BLaER1 (cell line): ENCODE measurements at regions not wholly inside any gene's neighbourhood (a gene's known extent, or its start where the extent isn't known, plus 50 kb on each side); places are given as distances from the start of the nearest gene placed in this dataset.
"Not testable (repeated sequence)": the region's sequence is repeated elsewhere in the genome, so short reads cannot be mapped to it uniquely, and the experiment has no call there.

ENCODE experiments used
- H3K27ac ChIP-seq: shearing (Covaris generic); formaldehyde crosslinking; 2 replicates; pipeline ENCODE4 v1.8.1; 2022
- H3K27me3 ChIP-seq: shearing (Covaris generic); formaldehyde crosslinking; 2 replicates; pipeline ENCODE4 v1.8.1; 2022
- H3K36me3 ChIP-seq: shearing (Covaris generic); formaldehyde crosslinking; 2 replicates; pipeline ENCODE4 v1.8.1; 2022
- H3K4me1 ChIP-seq: shearing (Covaris generic); formaldehyde crosslinking; 2 replicates; pipeline ENCODE4 v1.8.1; 2022
- H3K4me2 ChIP-seq: shearing (Covaris generic); formaldehyde crosslinking; 2 replicates; pipeline ENCODE4 v1.8.1; 2022
- H3K4me3 ChIP-seq: shearing (Covaris generic); formaldehyde crosslinking; 2 replicates; pipeline ENCODE4 v1.8.1; 2022
- H3K9ac ChIP-seq: shearing (Covaris generic); formaldehyde crosslinking; 2 replicates; pipeline ENCODE4 v1.8.1; 2022
- H3K9me3 ChIP-seq: shearing (Covaris generic); formaldehyde crosslinking; 2 replicates; pipeline ENCODE4 v1.8.1; 2022
- H4K20me1 ChIP-seq: shearing (Covaris generic); formaldehyde crosslinking; 2 replicates; pipeline ENCODE4 v1.8.1; 2022
- Cebpa-rat ChIP-seq: shearing (Covaris generic); IDR thresholded peaks from 2 replicates; pipeline ENCODE4 v1.8.1; 2022

- H3K4me3 ChIP-seq = no peak overlapping the region
- no peak for TF ChIP-seq Cebpa-rat
- H3K9ac ChIP-seq = no peak overlapping the region
- no peaks in the 10 kb centered on the region for H3K27me3 ChIP-seq
- H3K9me3 ChIP-seq = no peaks in the 10 kb centered on the region
- no peak overlapping the region for H3K27ac ChIP-seq
- H4K20me1 ChIP-seq = no peaks in the 10 kb centered on the region
- no peak overlapping the region for H3K4me2 ChIP-seq
- no peaks in the 10 kb centered on the region for H3K36me3 ChIP-seq
- no peaks in the 10 kb centered on the region for H3K4me1 ChIP-seq
These were observed 228.2 kb upstream of the KCNK2 start for GRCh38 chr1:214854126-214854875.

DNA sequence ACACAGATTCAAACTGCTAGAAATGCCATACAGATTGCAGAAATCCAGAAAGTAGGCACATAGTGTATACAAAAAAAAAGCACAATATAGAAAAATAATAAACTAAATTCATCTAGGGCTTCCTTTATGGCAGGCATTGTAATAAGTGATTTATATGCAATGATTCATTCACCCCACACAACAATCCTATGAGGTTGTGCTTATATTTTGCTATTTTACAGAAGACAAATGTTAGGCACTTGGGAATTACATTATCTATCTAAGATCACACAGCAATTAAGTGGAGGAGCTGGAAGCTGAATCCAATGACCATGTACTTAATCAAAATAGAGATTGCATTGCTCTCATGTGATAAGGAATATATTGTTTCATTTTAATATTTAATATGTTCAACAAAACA, 225.7 kb upstream of the KCNK2 start:
- no peaks in the 10 kb centered on the region for H3K36me3 ChIP-seq
- no peaks in the 10 kb centered on the region for H3K9me3 ChIP-seq
- no peak for TF ChIP-seq Cebpa-rat
- no peak overlapping the region for H3K9ac ChIP-seq
- no peak overlapping the region for H3K4me3 ChIP-seq
- H3K4me2 ChIP-seq = no peak overlapping the region
- H4K20me1 ChIP-seq = no peaks in the 10 kb centered on the region
- H3K27ac ChIP-seq = no peak overlapping the region
- no peaks in the 10 kb centered on the region for H3K27me3 ChIP-seq
- no peaks in the 10 kb centered on the region for H3K4me1 ChIP-seq

GRCh38 chr1:214857716-214858115, 224.8 kb upstream of the KCNK2 start:
- Histone ChIP-seq H3K4me3 (no peak overlapping the region), H3K4me2 (no peak overlapping the region), H4K20me1 (no peaks in the 10 kb centered on the region), H3K9me3 (no peaks in the 10 kb centered on the region), H3K4me1 (no peaks in the 10 kb centered on the region), H3K27me3 (no peaks in the 10 kb centered on the region), H3K36me3 (no peaks in the 10 kb centered on the region), H3K9ac (no peak overlapping the region), H3K27ac (no peak overlapping the region)
- TF ChIP-seq Cebpa-rat = no peak

- H3K4me2 ChIP-seq = no peak overlapping the region
- no peak overlapping the region for H3K9ac ChIP-seq
- no peak overlapping the region for H3K27ac ChIP-seq
- no peak for TF ChIP-seq Cebpa-rat
- no peak overlapping the region for H3K4me3 ChIP-seq
- H3K27me3 ChIP-seq = no peaks in the 10 kb centered on the region
- no peaks in the 10 kb centered on the region for H4K20me1 ChIP-seq
- no peaks in the 10 kb centered on the region for H3K9me3 ChIP-seq
- H3K4me1 ChIP-seq = no peaks in the 10 kb centered on the region
- no peaks in the 10 kb centered on the region for H3K36me3 ChIP-seq
These were observed 222.9 kb upstream of the KCNK2 start for GRCh38 chr1:214859647-214860046.

DNA sequence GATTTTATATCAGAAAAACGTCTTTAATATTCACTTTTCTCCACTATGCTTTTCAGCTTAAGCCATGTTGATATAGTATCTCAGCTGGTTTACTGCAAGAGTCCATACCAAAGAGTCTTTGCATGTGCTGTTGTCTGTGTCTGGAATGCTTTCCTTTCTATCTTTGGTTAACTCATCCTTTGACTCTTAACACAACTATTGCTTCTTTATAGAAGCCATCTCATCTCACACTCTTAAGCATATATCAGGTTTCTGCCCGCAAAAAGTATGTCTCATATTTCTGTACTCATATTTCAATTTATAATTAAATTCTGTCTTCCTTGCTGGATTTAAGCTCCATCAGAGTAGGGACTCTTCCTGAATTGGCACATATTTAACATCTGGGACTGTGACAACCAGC, 220.9 kb upstream of the KCNK2 start:
- H3K4me2 ChIP-seq = no peak overlapping the region
- H3K36me3 ChIP-seq = no peaks in the 10 kb centered on the region
- no peak for TF ChIP-seq Cebpa-rat
- H4K20me1 ChIP-seq = no peaks in the 10 kb centered on the region
- no peak overlapping the region for H3K4me3 ChIP-seq
- H3K4me1 ChIP-seq = no peaks in the 10 kb centered on the region
- no peaks in the 10 kb centered on the region for H3K9me3 ChIP-seq
- no peak overlapping the region for H3K27ac ChIP-seq
- no peak overlapping the region for H3K9ac ChIP-seq
- no peaks in the 10 kb centered on the region for H3K27me3 ChIP-seq

DNA sequence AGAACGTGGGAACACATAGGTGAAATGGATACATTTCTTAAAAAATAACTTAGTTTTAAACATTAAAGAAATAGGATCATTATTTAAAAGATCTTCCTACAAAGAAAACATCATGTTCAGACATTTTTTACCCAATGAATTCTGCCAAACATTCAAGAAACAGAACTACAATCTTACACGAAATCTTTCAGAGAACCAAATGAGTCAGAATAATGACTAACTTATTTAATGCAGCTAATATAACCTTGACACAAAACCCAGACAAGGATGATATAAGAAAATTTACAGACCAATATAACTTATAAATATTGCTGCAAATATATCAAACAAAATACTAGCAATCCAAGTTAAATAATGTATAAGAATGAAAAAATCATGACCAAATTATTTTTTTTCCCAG, 220.1 kb upstream of the KCNK2 start:
- no peaks in the 10 kb centered on the region for H3K36me3 ChIP-seq
- H4K20me1 ChIP-seq = no peaks in the 10 kb centered on the region
- no peak overlapping the region for H3K27ac ChIP-seq
- no peaks in the 10 kb centered on the region for H3K4me1 ChIP-seq
- H3K27me3 ChIP-seq = no peaks in the 10 kb centered on the region
- TF ChIP-seq Cebpa-rat = no peak
- H3K4me2 ChIP-seq = no peak overlapping the region
- H3K9me3 ChIP-seq = no peaks in the 10 kb centered on the region
- no peak overlapping the region for H3K4me3 ChIP-seq
- H3K9ac ChIP-seq = no peak overlapping the region

DNA sequence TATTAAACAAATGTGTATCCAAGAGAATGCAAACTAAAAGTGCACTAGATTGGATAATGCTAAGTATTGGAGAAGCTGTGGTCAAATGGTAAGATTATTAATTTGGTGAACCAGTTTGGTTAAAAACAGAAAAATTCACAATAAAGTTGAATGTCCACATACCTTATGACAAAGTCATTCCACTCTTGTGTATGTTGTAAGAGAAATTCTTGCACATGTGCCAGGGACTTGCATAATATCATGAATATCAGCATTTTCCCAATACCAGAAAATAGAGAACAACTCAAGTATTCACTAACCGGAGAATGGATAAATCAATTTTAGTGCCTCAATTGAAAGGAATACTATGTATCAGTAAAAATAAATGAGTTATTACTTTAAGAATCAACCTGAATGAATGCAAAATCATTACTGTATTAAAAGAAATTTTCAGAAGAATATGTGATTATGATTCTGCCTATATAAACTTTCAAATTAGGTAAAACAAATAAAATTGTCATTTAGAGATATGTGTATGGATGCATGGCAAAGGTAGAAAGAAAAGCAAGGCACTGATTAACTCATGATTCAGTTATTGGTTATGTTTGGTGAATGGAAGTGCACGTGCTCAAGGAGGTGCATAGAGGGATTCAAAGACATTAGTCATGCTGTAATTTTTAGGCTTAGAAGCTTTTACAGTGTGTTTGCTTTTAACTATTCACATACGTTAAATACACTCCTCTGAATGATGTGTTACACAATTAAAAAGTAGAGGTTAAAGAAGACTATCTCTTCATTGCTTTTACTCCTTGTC, 217.4 kb upstream of the KCNK2 start:
- Histone ChIP-seq H3K4me3 (no peak overlapping the region), H3K9me3 (no peaks in the 10 kb centered on the region), H3K36me3 (no peaks in the 10 kb centered on the region), H3K27ac (no peak overlapping the region), H3K4me2 (no peak overlapping the region), H4K20me1 (no peaks in the 10 kb centered on the region), H3K27me3 (no peaks in the 10 kb centered on the region), H3K4me1 (no peaks in the 10 kb centered on the region), H3K9ac (no peak overlapping the region)
- TF ChIP-seq Cebpa-rat = no peak

GRCh38 chr1:214870426-214870825, 212.1 kb upstream of the KCNK2 start:
- H4K20me1 ChIP-seq, H3K4me2 ChIP-seq, H3K4me3 ChIP-seq, H3K36me3 ChIP-seq, H3K27me3 ChIP-seq, H3K9ac ChIP-seq, H3K27ac ChIP-seq, H3K4me1 ChIP-seq: not testable (repeated sequence)
- peaks cover 15% of the 10 kb centered on the region for H3K9me3 ChIP-seq

- no peaks in the 10 kb centered on the region for H3K9me3 ChIP-seq
- no peak for TF ChIP-seq Cebpa-rat
- H3K27me3 ChIP-seq = no peaks in the 10 kb centered on the region
- H4K20me1 ChIP-seq = no peaks in the 10 kb centered on the region
- no peak overlapping the region for H3K9ac ChIP-seq
- no peak overlapping the region for H3K4me2 ChIP-seq
- H3K36me3 ChIP-seq = no peaks in the 10 kb centered on the region
- H3K4me1 ChIP-seq = peaks cover 7% of the 10 kb centered on the region; the same call in 1 of the 2 replicates
- no peak overlapping the region for H3K27ac ChIP-seq
- no peak overlapping the region for H3K4me3 ChIP-seq
These were observed 201.6 kb upstream of the KCNK2 start for GRCh38 chr1:214880956-214881355.

GRCh38 chr1:214882616-214883015, 199.9 kb upstream of the KCNK2 start:
- Histone ChIP-seq H3K9me3 (no peaks in the 10 kb centered on the region), H4K20me1 (no peaks in the 10 kb centered on the region), H3K4me3 (no peak overlapping the region), H3K4me1 (no peaks in the 10 kb centered on the region), H3K4me2 (no peak overlapping the region), H3K36me3 (no peaks in the 10 kb centered on the region), H3K27me3 (no peaks in the 10 kb centered on the region), H3K9ac (no peak overlapping the region), H3K27ac (no peak overlapping the region)
- no peak for TF ChIP-seq Cebpa-rat
